SK-N-SH (cell line): ENCODE measurements at regions not wholly inside any gene's neighbourhood (a gene's known extent, or its start where the extent isn't known, plus 50 kb on each side); places are given as distances from the start of the nearest gene placed in this dataset.

ENCODE experiments used
- CHD2 ChIP-seq: fragments of 150-350 bp; IDR thresholded peaks from 2 replicates; pipeline ENCODE4 v1.6.1; 2018; ENCODE audit warnings: low read length; ENCODE audit not compliant: partially characterized antibody
- CTCF ChIP-seq: fragments of 200-600 bp; sonication (generic); IDR thresholded peaks from 2 replicates; pipeline ENCODE4 v1.6.1; 2017; ENCODE audit warnings: antibody characterized with exemption, mild to moderate bottlenecking, moderate library complexity
- EP300 ChIP-seq, 2 experiments: IDR thresholded peaks; 2 replicates each; pipeline versions ENCODE4 v1.4.0 to v1.6.1; 2012; ENCODE audit warnings: borderline replicate concordance in 1 of 2, low read depth in 1 of 2, low read length in 1 of 2
- EZH2phosphoT487 ChIP-seq: fragments of 200-600 bp; sonication (generic); IDR thresholded peaks from 2 replicates; pipeline ENCODE4 v1.6.1; 2017; ENCODE audit warnings: low read depth, mixed run types, mild to moderate bottlenecking, antibody characterized with exemption, moderate library complexity, borderline replicate concordance
- FOSL2 ChIP-seq: IDR thresholded peaks from 2 replicates; pipeline ENCODE4 v1.4.0; 2012; ENCODE audit warnings: low read depth, mild to moderate bottlenecking, moderate library complexity, borderline replicate concordance
- FOXM1 ChIP-seq: IDR thresholded peaks from 2 replicates; pipeline ENCODE4 v1.4.0; 2012; ENCODE audit warnings: low read depth, mild to moderate bottlenecking
- MXI1 ChIP-seq: IDR thresholded peaks from 2 replicates; pipeline ENCODE4 v1.6.1; 2012; ENCODE audit warnings: mild to moderate bottlenecking, low read depth, low read length, improper control_type of control experiment
- POLR2AphosphoS5 ChIP-seq: IDR thresholded peaks from 2 replicates; pipeline ENCODE4 v1.6.1; 2012; ENCODE audit warnings: low read depth, low read length
- RAD21 ChIP-seq: IDR thresholded peaks from 2 replicates; pipeline ENCODE4 v1.6.1; 2012; ENCODE audit warnings: mild to moderate bottlenecking, low read length
- TAF1 ChIP-seq: IDR thresholded peaks from 2 replicates; pipeline ENCODE4 v1.6.1; 2012; ENCODE audit warnings: low read depth, mild to moderate bottlenecking, low read length, moderate library complexity, borderline replicate concordance
- TCF12 ChIP-seq: IDR thresholded peaks from 2 replicates; pipeline ENCODE4 v1.4.0; 2012
- TEAD4 ChIP-seq: IDR thresholded peaks from 2 replicates; pipeline ENCODE4 v1.4.0; 2012; ENCODE audit warnings: mild to moderate bottlenecking, borderline replicate concordance; ENCODE audit not compliant: insufficient read depth

- TF ChIP-seq TCF12: no peak
- TF ChIP-seq TEAD4: no peak
- no peak for TF ChIP-seq MXI1
- no peak for TF ChIP-seq CTCF
- TF ChIP-seq TAF1: no peak
- no peak for TF ChIP-seq CHD2
- TF ChIP-seq POLR2AphosphoS5: no peak
- no peak for TF ChIP-seq FOXM1
- TF ChIP-seq FOSL2: no peak
- no peak for TF ChIP-seq EP300 (IDR thresholded peaks at IDR 0.05; ENCODE audit: borderline replicate concordance in 1 of 2, low read depth in 1 of 2, low read length in 1 of 2)
- TF ChIP-seq EZH2phosphoT487: no peak
- no peak for TF ChIP-seq RAD21
Measured at GRCh38 chr6:147126618-147127022, 77.6 kb upstream of the STXBP5 start.
